GM12878 (cell line): ENCODE measurements at regions not wholly inside any gene's neighbourhood (a gene's known extent, or its start where the extent isn't known, plus 50 kb on each side); places are given as distances from the start of the nearest gene placed in this dataset.

ENCODE experiments used
- ATAC-seq: fragments of 200-7000 bp; cut with Tn5 transposase; 3 replicates; pipeline ENCODE4 v1.9.1; 2020; ENCODE audit warnings: mild to moderate bottlenecking, moderate library complexity
- BruUV-seq: library from RNA; stranded (reverse); fragments of 400-500 nt; replicated peaks from 2 replicates; lab custom pipeline; 2021; lab: Mats Ljungman, UMichigan
- CTCF ChIA-PET: fragments of 300-600 bp; sonication (Branson Sonifier 250); formaldehyde crosslinking; extraction: SDS; loops from one replicate; lab custom pipeline; 2021; ENCODE audit warnings: inconsistent platforms; lab: Yijun Ruan, JAX
- POLR2A ChIA-PET: fragments of 350-600 bp; formaldehyde crosslinking; extraction: SDS; loops from one replicate; lab custom pipeline; 2021; ENCODE audit warnings: inconsistent platforms; lab: Charles Lee
- RAD21 ChIA-PET: fragments of 300-600 bp; sonication (Branson Sonifier 250); formaldehyde crosslinking; loops from one replicate; lab custom pipeline; 2023; ENCODE audit warnings: antibody characterized with exemption; ENCODE audit not compliant: unreplicated experiment; lab: Charles Lee
- SMC1A ChIA-PET: fragments of 300-600 bp; sonication (Branson Sonifier 250); formaldehyde crosslinking; loops from one replicate; lab custom pipeline; 2023; ENCODE audit not compliant: unreplicated experiment, uncharacterized antibody; lab: Charles Lee
- DNase-seq: peaks from one replicate; pipeline ENCODE4 v3.0.0-alpha.2; 2011; ENCODE audit warnings: low read depth, low spot score
- FAIRE-seq: peaks from 3 replicates; lab custom pipeline; 2011; peaks lifted over from hg19 to GRCh38; lab: Jason Lieb, UNC
- H2AFZ ChIP-seq: 2 replicates; pipeline ENCODE4 v1.6.0; 2011; ENCODE audit warnings: low read depth, low read length, control low read depth; ENCODE audit not compliant: control insufficient read depth
- H3K27ac ChIP-seq: 2 replicates; pipeline ENCODE4 v1.5.1; 2011; ENCODE audit warnings: control low read depth; ENCODE audit not compliant: control insufficient read depth, insufficient read depth
- H3K27me3 ChIP-seq, 2 experiments: replicated peaks in 1 of 2; 2 replicates each; pipeline versions ENCODE4 v1.6.0 to v1.6.1; 2011; ENCODE audit warnings: low read length in 1 of 2; ENCODE audit not compliant: control insufficient read depth in 2 of 2, insufficient read depth in 2 of 2
- H3K36me3 ChIP-seq, 2 experiments: 2 replicates each; pipeline ENCODE4 v1.5.1; 2011; ENCODE audit warnings: low read length in 1 of 2; ENCODE audit not compliant: control insufficient read depth in 2 of 2, insufficient read depth in 2 of 2
- H3K4me1 ChIP-seq: 2 replicates; pipeline ENCODE4 v1.6.1; 2011; ENCODE audit warnings: mild to moderate bottlenecking, low read length, moderate library complexity, mixed read lengths; ENCODE audit not compliant: control insufficient read depth, insufficient read depth
- H3K4me2 ChIP-seq: 2 replicates; pipeline ENCODE4 v1.6.0; 2011; ENCODE audit warnings: control low read depth; ENCODE audit not compliant: control insufficient read depth, insufficient read depth
- H3K4me3 ChIP-seq: fragments of 200-600 bp; sonication (generic); 2 replicates; pipeline ENCODE4 v1.5.1; 2016
- H3K79me2 ChIP-seq: 2 replicates; pipeline ENCODE4 v1.6.0; 2011; ENCODE audit warnings: low read length; ENCODE audit not compliant: control insufficient read depth, insufficient read depth
- H3K9ac ChIP-seq: 2 replicates; pipeline ENCODE4 v1.8.0; 2011; ENCODE audit warnings: low read length, control low read depth, mixed read lengths; ENCODE audit not compliant: control insufficient read depth, insufficient read depth
- H3K9me3 ChIP-seq: replicated peaks from 3 replicates; pipeline ENCODE4 v1.5.1; 2011; ENCODE audit warnings: mild to moderate bottlenecking, low read length; ENCODE audit not compliant: control insufficient read depth, insufficient read depth
- H4K20me1 ChIP-seq: 2 replicates; pipeline ENCODE4 v1.6.0; 2011; ENCODE audit not compliant: control insufficient read depth, insufficient read depth
- BCLAF1 ChIP-seq: fragments of 450-650 bp; IDR thresholded peaks from 2 replicates; pipeline ENCODE4 v1.6.1; 2017; ENCODE audit warnings: antibody characterized with exemption, mild to moderate bottlenecking, moderate library complexity
- IKZF1 ChIP-seq: fragments of 450-650 bp; conservative IDR thresholded peaks from 2 replicates; pipeline ENCODE4 v1.6.1; 2017; ENCODE audit warnings: antibody characterized with exemption, mild to moderate bottlenecking
- KAT2A ChIP-seq: conservative IDR thresholded peaks from 2 replicates; pipeline ENCODE4 v1.6.1; 2011; ENCODE audit warnings: low read depth, low read length; ENCODE audit not compliant: control insufficient read depth
- SUZ12 ChIP-seq: fragments of 200-600 bp; sonication (generic); IDR thresholded peaks from one replicate; pipeline ENCODE4 v1.6.1; 2018; ENCODE audit warnings: antibody characterized with exemption, mild to moderate bottlenecking; ENCODE audit not compliant: unreplicated experiment
- YY1 ChIP-seq: IDR thresholded peaks from 2 replicates; pipeline ENCODE4 v1.6.1; 2011; ENCODE audit warnings: low read depth, mild to moderate bottlenecking, low read length
- WGBS: methylation state at CpG from one replicate; pipeline ENCODE4 v1.1.6; 2016; ENCODE audit warnings: low lambda C conversion rate; ENCODE audit not compliant: insufficient replicate concordance, insufficient coverage; ENCODE audit errors: missing lambda C conversion rate; 5-methylcytosine and 5-hydroxymethylcytosine counted together
- in situ Hi-C: fragments of 300-500 bp; cut with MboI; formaldehyde crosslinking; loops from 9 replicates; pipeline ENCODE4 v1.14.3; 2018; ENCODE audit warnings: mixed read lengths
- intact Hi-C: fragments of 100-400 bp; cut with micrococcal nuclease; formaldehyde crosslinking; loops from one replicate; pipeline ENCODE4 v1.14.2; 2022; ENCODE audit not compliant: unreplicated experiment

- TF ChIP-seq BCLAF1, result no peak
Measured at GRCh38 chr9:78775211-78775610, 478.3 kb downstream of the PSAT1 start (continued).

GRCh38 chr9:78775696-78776295 lies 478.9 kb downstream of the PSAT1 start:
- in situ Hi-C loops, result no loop called here
- H3K9ac ChIP-seq, result no peak overlapping the region
- POLR2A ChIA-PET, result no interaction called here
- TF ChIP-seq KAT2A (no peak), YY1 (no peak), IKZF1 (no peak), SUZ12 (no peak)
- TF ChIP-seq, all 136 proteins: peak for 0
- no peak overlapping the region for H3K4me3 ChIP-seq
- no peak overlapping the region for H2AFZ ChIP-seq
- DNase-seq, result no peak
- intact Hi-C loops, result no loop called here
- H3K4me1 ChIP-seq, result no peaks in the 10 kb centered on the region
- no peaks in the 10 kb centered on the region; a peak in 1 of 4 replicates for H3K27me3 ChIP-seq
- no peak for ATAC-seq
- H3K27ac ChIP-seq, result no peak overlapping the region
- BruUV-seq, result no TSS peak
- ChIA-PET CTCF (no interaction called here), SMC1A (no interaction called here), RAD21 (no interaction called here)
- H3K36me3 ChIP-seq, result no peaks in the 10 kb centered on the region
- H4K20me1 ChIP-seq, result no peaks in the 10 kb centered on the region
- no peaks in the 10 kb centered on the region for H3K79me2 ChIP-seq
- no peak for FAIRE-seq
- no peak overlapping the region for H3K4me2 ChIP-seq
- H3K9me3 ChIP-seq, result no peaks in the 10 kb centered on the region
- WGBS, result 27% methylated on average over 3 of the region's 3 CpGs
